Astrocyte of the spinal cord (primary cell): ENCODE measurements at regions not wholly inside any gene's neighbourhood (a gene's known extent, or its start where the extent isn't known, plus 50 kb on each side); places are given as distances from the start of the nearest gene placed in this dataset.

ENCODE experiments used
- DNase-seq: peaks from one replicate; pipeline ENCODE4 v3.0.0; 2011; ENCODE audit warnings: low read depth, low spot score
- H3K4me3 ChIP-seq: 2 replicates; pipeline ENCODE4 v1.5.1; 2011; ENCODE audit warnings: low read depth, mild to moderate bottlenecking, low read length, moderate library complexity
- in situ Hi-C: cut with HindIII; loops from 2 replicates; pipeline ENCODE4 v1.10.0; 2017; ENCODE audit warnings: low sequenced_read_pairs
- TF ChIP-seq, protein P1 (sequence below): IDR thresholded peaks from 2 replicates; pipeline ENCODE4 v1.5.1; 2012; ENCODE audit warnings: low read depth, mild to moderate bottlenecking, low read length, inconsistent platforms

DNA sequence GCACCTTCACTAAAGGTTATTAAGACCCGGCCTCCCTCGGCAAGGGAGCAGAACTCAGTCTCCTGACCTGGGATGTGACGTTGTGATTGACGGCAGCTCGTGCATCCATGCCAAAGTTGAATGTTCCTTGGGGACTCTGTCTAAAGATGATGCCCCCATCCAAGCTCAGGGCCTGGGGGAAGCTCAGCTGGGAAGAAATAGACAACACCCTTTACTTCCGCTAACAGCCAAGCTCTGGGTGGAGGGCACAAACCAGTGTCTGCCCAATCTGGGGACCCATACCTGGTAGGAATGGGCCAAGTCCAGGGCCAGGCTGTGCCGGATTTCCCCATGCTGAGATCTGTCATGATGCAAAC is 95.4 kb downstream of the RMI2 start:
- in situ Hi-C loops: no loop called here
- no peak for DNase-seq
- no peak overlapping the region for H3K4me3 ChIP-seq
- TF ChIP-seq, protein P1, sequence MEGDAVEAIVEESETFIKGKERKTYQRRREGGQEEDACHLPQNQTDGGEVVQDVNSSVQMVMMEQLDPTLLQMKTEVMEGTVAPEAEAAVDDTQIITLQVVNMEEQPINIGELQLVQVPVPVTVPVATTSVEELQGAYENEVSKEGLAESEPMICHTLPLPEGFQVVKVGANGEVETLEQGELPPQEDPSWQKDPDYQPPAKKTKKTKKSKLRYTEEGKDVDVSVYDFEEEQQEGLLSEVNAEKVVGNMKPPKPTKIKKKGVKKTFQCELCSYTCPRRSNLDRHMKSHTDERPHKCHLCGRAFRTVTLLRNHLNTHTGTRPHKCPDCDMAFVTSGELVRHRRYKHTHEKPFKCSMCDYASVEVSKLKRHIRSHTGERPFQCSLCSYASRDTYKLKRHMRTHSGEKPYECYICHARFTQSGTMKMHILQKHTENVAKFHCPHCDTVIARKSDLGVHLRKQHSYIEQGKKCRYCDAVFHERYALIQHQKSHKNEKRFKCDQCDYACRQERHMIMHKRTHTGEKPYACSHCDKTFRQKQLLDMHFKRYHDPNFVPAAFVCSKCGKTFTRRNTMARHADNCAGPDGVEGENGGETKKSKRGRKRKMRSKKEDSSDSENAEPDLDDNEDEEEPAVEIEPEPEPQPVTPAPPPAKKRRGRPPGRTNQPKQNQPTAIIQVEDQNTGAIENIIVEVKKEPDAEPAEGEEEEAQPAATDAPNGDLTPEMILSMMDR: no peak

DNA sequence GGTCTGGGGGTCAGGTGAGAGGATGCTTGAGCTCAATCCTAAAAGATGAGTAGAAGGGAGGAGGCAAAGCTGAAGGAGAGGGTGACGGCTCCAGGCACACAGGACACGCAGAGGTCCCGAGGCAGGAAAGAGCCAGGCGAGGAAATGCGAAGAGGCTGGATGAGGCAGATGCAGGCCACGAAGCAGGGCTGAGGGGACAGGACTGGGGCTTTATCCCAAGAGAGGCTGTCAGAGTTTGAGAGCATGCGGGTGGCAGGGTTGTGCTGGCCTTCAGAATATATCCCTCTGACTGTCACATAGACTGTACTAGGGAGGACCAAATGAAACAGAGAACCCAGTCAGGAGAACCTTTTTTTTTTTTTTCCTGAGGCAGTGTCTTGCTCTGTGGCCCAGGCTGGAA is 100.2 kb downstream of the RMI2 start:
- no peak for DNase-seq
- TF ChIP-seq, protein P1: no peak
- in situ Hi-C loops: no loop called here
- no peak overlapping the region for H3K4me3 ChIP-seq

DNA sequence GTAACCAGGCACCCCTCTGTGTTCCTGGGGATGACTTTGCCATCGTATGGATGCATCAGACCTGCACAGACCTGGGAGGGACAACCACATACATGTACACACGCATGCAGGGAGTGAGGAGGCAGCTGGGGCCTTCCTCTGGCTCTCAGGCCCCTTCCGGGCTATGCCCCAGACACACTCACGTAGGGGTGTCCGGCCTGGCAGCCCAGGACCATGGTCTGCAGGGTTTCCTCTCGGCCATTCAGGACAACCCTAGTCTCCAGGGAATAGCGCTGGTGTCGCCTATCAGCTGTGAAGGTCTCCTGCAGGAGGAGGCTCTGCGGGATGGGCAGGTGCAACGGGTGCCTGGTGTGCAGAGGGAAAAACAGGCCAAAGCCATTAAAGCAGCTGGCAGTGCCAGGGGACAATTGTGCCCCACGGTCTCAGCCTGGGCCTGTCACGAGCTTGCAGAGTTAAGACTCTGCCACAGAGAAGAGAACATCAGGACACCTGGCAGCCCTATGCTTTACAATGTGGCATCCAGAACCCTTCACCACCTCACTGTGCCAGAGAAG is 101.4 kb downstream of the RMI2 start:
- H3K4me3 ChIP-seq: no peak overlapping the region
- in situ Hi-C loops: no loop called here
- no peak for DNase-seq
- TF ChIP-seq, protein P1: no peak

DNA sequence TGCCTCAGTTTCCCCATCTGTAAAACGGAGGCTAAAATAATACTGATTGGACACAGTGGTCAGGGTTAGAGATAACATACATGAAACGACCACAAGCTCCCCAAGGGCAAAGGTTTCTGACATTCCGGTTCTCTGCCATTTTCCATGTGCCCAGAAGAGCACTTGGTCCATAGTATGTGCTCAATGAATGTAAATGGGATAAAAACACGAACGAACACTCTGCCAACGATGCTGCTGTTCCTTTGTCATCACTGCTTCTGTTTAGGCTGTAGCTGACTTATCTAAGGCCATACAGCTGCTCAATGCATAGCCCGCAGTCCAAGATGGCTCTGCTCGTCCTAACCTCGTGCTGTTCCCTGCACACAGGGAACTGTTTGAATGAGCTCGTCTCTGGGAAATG is 102.0 kb downstream of the RMI2 start:
- in situ Hi-C loops: no loop called here

DNA sequence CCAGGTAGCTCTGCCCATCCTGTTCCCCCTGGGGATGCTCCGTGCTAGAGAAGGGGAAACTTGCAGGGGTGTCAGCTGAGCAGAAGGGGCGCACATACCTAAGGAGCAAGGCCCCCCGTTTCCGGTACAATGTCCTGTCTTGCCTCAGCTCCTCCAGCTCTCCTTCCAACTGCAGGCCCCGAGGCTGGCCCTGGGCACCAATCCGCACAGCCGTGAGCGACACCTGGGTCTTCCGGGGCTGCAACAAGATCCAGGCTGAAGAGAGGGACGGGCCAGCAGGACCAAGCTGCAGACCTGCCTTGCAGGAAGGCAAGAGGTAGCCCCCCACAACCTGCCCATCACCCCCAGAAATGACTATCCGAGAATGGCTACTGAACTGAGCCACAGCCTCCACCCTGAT is 102.6 kb downstream of the RMI2 start:
- H3K4me3 ChIP-seq: no peak overlapping the region
- TF ChIP-seq, protein P1: no peak
- in situ Hi-C loops: no loop called here
- DNase-seq: no peak

More for the DNA sequence above, 102.0 kb downstream of the RMI2 start:
- no peak overlapping the region for H3K4me3 ChIP-seq
- no peak for DNase-seq
- TF ChIP-seq, protein P1: no peak

DNA sequence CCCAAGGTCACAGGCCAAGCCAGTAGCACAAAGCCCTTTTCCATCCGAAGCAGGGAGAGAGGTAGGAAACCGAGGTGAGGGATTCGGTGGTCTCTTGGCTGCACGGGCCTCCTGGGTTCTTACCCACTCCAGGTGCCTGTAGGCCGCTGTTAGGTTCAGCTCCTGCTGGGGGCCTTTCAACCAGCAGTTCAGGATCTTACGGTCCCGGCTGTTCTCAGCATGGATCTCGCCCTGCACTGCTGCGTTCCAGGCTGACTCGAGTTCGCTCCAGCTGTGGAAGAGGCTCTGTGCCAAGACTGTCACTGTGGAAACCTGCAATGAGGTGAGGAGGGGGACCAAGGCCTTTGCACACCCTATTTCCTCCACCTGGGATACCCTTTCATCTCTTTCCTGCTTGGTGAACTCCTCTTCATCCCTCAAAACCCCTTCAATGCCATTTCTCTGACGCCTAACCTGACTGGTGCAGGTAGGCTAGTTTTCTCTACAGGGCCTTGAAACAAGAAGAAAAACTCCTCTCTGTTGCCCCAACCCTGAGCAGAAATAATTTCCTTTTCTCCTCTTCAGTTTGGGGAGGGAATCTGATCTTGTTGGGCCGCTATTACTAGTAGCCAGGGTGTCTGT is 103.6 kb downstream of the RMI2 start:
- no peak for DNase-seq
- no peak overlapping the region for H3K4me3 ChIP-seq
- TF ChIP-seq, protein P1: no peak
- in situ Hi-C loops: no loop called here

DNA sequence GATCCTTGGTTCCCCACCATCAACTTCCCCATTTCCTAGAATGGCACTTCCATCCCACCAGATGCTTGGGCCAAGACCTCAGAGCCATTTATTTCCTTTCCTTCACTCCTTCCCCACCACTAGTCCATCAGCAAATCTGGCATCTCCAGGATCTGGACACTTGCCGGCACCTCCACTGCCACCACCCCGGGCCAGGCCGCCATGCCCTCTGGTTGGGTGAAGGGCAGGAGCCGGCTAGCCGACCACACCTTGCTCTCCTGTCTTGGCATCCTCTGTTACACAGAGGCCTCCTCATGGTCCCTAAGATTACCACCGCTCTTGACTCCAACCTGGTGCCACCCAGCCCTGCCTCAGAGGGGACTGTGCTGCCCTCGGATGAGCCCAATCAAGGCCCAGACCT is 104.5 kb downstream of the RMI2 start:
- in situ Hi-C loops: no loop called here
- no peak overlapping the region for H3K4me3 ChIP-seq
- DNase-seq: no peak
- TF ChIP-seq, protein P1: no peak
